Right kidney (tissue), 1 donor: ENCODE measurements at regions not wholly inside any gene's neighbourhood (a gene's known extent, or its start where the extent isn't known, plus 50 kb on each side); places are given as distances from the start of the nearest gene placed in this dataset.

Source experiments
- DNase-seq: peaks from one replicate; pipeline ENCODE4 v3.0.0-alpha.2; 2016

DNA sequence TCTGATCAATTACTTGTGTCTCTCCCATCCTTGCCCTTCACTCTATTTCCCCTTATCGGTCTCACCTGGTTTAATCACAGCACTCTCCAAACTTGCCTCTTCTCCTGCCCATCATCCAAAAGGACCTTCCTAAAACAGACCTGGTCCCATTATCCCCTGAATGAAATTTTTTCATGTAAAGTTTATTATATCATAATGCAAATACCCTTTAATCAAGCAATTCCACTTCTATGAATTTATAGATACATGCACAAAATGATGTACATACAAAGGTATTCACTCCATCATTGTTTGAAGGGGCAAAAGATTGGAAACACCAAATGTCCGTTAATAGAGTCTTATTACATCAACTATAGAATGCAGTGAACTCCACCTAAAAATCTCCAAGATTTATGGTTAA is 88.1 kb upstream of the PKDCC start:
- DNase-seq, result no peak

- peak; percentile 63 for DNase-seq
These were observed 84.7 kb upstream of the PKDCC start for GRCh38 chr2:41962922-41963622.

GRCh38 chr2:41963661-41964525 is 83.9 kb upstream of the PKDCC start:
- peak; percentile 84 for DNase-seq

DNA sequence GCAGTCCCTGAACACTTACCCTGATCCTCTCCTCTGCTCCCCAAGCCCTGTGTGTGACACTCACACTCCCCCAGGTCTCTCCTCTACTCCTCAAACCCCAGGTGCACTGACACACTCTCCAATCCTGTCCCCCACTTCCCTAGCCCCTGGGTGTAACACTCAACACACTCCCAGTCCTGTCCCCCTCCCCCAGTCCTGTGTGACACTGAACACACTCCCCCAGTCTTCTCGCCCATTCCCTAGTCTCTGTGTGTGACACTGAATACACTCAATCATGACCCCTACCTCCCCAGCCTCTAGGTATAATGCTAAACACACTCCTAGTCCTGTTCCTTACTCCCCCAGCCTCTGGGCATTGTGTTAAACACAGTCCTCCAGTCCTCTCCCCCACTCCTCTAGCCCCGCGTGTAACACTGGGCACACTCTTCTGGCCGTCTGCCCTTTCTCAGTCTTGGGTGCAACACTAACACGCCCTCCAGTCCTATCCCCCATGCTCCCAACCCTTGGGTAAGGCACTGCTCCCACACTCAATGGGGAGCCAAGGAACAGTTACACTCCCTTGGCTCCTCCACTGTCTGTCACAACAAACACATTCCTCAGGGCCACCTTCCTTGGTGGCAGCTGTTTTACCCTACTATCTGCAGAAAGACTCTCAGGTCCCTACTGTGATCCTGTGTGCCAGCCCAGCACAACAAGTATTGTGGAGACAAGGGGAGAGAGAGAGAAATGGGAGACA is 82.5 kb upstream of the PKDCC start:
- DNase-seq, result peak; percentile 51

DNA sequence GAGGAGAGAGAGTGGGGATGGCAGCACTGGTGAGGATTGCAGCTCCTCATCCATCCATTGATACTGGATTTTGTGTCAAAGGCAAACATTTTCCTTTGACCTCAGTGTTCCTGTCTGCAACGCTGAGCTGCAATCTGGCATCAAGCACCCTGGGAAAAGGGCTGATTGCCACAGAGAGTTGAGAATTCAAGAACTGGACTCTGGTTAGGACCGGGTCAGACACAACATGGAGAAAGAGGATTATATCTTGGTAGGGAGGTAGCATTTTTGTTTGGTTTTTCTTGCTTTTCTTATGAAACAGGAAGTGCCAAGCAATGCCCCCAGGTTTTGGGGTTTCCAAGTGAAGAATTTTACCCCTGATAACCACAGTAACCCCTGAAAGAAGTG is 81.9 kb upstream of the PKDCC start:
- DNase-seq, result no peak

DNA sequence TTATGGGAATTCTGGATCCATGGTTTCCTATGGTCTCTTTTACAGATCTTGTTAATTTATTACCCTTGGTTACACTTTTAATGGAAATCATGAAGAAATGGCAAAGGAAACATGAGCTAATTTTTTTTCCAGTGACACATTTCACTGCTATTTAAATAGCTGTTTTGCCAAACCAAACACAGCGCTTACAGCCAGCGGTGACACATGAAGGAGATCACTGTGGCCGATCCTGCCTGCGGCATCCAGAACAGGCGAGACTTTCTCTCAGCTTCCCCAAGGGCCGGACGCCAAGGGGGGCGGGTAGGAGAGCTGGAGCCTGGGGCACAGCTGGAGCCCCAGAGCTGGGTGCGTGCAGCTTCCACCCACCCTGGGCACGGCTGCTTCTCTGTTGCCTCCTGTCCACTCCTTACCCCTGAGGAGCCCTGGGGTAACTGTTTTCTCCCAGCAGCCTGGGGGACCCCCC is 81.4 kb upstream of the PKDCC start:
- peak; percentile 60 for DNase-seq

- no peak for DNase-seq
These were observed 80.9 kb upstream of the PKDCC start for GRCh38 chr2:41966920-41967319.

GRCh38 chr2:41967476-41968181 is 80.2 kb upstream of the PKDCC start:
- peak; percentile 33 for DNase-seq

- DNase-seq, result no peak
These were observed 79.6 kb upstream of the PKDCC start for GRCh38 chr2:41968182-41968578.

DNA sequence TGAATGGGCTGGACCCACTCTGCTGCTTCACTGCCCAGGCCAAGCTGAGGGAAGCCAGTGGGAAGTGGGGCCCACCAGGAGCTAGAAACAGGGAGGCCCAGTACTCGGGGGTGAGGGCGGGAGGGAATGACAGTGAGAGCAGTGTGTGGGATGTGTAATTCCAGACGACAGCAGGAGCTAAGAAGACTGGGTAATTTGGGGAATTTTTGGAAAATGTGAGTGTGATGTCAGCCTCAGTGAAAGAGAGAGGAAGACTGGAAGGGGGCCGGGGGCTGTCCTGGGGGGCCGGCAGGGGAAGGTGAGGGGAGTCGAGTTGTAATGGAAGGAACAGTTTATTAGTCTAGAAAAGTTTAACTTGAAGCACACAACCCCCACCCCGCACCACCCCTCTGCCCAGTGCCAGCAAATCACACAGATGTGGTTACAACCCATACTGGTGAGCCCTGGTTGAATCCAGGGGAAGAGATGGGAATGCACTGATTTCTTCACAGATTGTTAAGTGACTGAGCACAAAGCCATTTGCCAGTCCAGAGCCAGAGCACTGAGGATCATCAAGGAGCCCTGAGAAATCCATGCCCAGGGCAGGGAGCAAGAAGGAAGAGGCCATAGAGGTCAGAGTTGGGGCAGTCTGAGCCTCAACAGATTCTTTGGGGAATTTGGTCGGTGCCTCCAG is 76.7 kb upstream of the PKDCC start:
- DNase-seq, result no peak

DNA sequence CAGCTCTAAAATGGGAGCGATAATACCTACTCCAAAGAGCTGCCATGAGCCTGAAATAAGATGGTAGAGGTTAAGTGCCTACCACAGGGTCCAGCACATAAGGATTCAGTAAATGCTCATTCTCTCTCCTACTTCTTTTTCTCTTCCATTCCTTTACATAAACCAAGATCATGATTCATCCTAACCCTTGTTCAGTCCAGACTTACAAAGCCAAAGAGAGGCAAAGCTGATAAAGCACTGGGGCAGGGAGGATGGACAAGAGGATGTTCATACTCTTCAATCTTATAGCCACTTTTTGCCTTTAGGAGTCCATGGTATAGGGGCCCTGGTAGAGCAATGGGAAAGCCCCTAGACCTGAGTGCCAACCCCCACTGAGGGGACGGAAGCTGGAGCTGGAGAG is 75.6 kb upstream of the PKDCC start:
- no peak for DNase-seq

DNA sequence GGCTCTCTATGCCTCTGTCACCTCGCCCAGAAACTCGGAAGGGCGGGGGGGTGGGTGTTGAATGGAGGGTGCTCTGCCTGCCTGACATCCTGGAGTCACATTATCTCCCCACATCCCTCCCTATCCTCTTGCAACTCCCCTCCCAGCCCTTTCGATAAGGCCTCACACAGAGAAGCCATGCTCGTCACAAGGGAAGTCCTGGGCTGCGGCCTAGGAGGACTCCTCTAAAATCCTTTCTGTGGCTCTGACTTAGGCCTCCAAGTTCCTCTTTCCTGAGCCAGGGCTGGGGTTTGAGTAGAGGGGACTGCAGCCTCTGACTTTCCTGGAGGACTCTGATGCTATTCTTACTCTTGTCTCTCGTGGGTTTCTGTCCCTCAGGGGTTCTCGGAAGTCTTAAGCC is 75.0 kb upstream of the PKDCC start:
- DNase-seq, result no peak

DNA sequence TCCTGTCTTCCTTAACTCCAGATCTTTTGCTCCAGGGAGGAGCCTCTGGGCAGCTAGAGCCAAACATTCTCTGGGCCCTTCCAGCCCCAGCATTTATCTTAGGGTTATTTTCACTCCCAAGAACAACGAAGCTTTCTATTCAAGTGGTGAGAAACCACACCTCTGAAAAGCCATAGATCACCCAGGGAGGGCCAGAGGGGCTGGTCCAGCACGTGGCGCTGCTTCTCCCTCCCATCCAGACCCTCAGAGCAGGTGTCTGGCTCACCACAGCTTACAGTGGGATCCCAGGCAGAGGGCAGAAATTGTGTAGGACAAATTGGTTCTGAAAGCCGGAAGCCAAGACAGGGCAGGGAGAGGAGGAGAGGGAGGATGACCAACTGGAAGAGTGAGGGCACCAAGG is 74.0 kb upstream of the PKDCC start:
- DNase-seq, result no peak

DNA sequence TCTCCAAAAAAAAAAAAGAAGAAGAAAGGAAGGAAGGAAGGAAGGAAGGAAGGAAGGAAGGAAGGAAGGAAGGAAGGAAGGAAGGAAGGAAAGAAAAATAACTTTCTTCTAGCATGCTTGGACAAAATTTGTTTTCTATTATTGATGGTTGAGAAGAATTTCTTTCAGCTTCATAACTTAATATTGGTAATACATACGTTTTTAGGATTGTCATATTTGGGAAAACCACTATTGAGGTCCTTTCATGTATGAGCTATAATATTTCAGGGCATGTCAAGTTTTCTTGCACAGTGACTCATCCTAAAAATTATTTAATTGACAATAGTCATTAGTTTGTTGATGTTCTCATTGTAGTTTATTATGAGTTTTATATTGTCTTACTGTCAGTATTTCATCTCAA is 66.4 kb upstream of the PKDCC start:
- DNase-seq, result no peak

GRCh38 chr2:41985573-41986095 is 62.2 kb upstream of the PKDCC start:
- DNase-seq, result no peak

GRCh38 chr2:41989501-41990180 is 58.2 kb upstream of the PKDCC start:
- DNase-seq, result peak; percentile 34

- no peak for DNase-seq
These were observed 57.6 kb upstream of the PKDCC start for GRCh38 chr2:41990245-41990644.

DNA sequence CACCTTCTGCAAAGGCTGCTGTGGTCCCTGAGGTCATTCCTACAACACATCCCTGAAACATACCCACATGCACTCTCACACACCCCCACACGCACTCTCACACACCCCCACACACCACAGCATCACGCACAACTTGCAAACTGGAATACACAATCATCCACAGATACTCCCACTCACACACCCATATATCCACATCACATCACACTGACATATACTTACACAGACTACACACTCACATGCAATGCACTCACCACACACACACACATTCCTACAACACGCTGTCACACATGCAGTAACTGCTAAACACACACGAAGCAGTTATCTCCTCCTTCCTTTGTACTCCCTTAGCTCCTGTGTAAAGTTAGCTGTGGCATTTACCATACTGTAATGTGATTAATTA is 57.1 kb upstream of the PKDCC start:
- DNase-seq, result peak; percentile 45

- DNase-seq, result no peak
These were observed 55.7 kb upstream of the PKDCC start for GRCh38 chr2:41992056-41992642.

DNA sequence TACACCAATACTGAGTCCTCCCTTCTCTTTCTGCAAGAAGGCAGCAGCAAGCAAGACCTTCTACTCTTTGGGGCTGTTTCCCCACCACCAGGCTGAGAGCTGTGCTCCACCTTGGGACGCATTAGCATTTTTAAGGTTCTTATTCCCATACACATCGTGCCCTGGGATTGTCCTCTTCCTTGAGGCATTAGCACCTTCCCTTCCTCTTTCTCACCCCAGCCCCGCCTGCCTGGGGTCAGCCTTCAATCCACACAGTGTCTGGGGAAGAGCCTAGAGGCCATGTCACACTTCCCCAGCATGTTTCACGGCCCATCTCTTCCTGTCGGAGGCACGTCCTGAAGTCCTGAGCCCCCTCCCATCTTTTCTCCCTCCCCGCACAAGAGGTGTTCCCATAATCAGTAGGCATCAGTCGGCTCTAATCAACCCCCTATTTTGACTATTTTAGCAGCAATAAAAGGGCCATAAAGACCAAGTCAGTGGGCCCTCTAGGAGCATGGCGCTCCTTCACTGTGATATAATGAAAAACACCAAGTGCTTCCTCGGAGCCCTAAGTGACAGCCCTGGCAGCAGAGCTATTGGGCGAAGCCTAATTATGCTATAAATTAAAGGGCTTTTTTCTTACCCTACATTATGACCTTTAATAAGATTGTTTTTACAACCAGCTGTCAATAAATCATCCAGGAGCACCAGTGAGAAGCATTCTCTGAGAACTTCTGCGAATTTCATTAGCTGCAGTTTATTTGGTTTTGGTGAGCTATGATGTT is 55.0 kb upstream of the PKDCC start:
- DNase-seq, result peak; percentile 57
